Embryonic facial prominence (tissue), 1 donor: ENCODE measurements at regions not wholly inside any gene's neighbourhood (a gene's known extent, or its start where the extent isn't known, plus 50 kb on each side); places are given as distances from the start of the nearest gene placed in this dataset.

Source experiments
- DNase-seq: peaks from one replicate; pipeline ENCODE4 v3.0.0-alpha.2; 2016; ENCODE audit errors: extremely low spot score

- DNase-seq, result no peak
Measured at GRCh38 chr3:81045976-81046375, 715.5 kb downstream of the GBE1 start.

- no peak for DNase-seq
Measured at GRCh38 chr3:81045246-81045645, 716.2 kb downstream of the GBE1 start.

- DNase-seq, result no peak
Measured at GRCh38 chr3:81043660-81044199, 717.7 kb downstream of the GBE1 start.

- no peak for DNase-seq
Measured at GRCh38 chr3:81043009-81043408, 718.4 kb downstream of the GBE1 start.

- no peak for DNase-seq
Measured at GRCh38 chr3:81041331-81041730, 720.1 kb downstream of the GBE1 start.

- no peak for DNase-seq
Measured at GRCh38 chr3:81040107-81040506, 721.3 kb downstream of the GBE1 start.

- DNase-seq, result no peak
Measured at GRCh38 chr3:81033684-81034083, 727.8 kb downstream of the GBE1 start.

- no peak for DNase-seq
Measured at GRCh38 chr3:81033185-81033584, 728.3 kb downstream of the GBE1 start.

- DNase-seq, result no peak
Measured at GRCh38 chr3:81029861-81030260, 731.6 kb downstream of the GBE1 start.

- no peak for DNase-seq
Measured at GRCh38 chr3:81027344-81027743, 734.1 kb downstream of the GBE1 start.

GRCh38 chr3:81024560-81024959 lies 736.9 kb downstream of the GBE1 start:
- DNase-seq, result no peak

- no peak for DNase-seq
Measured at GRCh38 chr3:81022339-81022738, 739.1 kb downstream of the GBE1 start.

- DNase-seq, result no peak
Measured at GRCh38 chr3:81013360-81013759, 748.1 kb downstream of the GBE1 start.

- no peak for DNase-seq
Measured at GRCh38 chr3:81005992-81006391, 755.5 kb downstream of the GBE1 start.

- no peak for DNase-seq
Measured at GRCh38 chr3:81003817-81004216, 757.6 kb downstream of the GBE1 start.

GRCh38 chr3:81003008-81003645 lies 758.3 kb downstream of the GBE1 start:
- DNase-seq, result no peak

- DNase-seq, result no peak
Measured at GRCh38 chr3:80999481-80999880, 762.0 kb downstream of the GBE1 start.

GRCh38 chr3:80998022-80998421 lies 763.4 kb downstream of the GBE1 start:
- DNase-seq, result no peak

- no peak for DNase-seq
Measured at GRCh38 chr3:80997622-80998021, 763.8 kb downstream of the GBE1 start.

GRCh38 chr3:80994767-80995166 lies 766.7 kb downstream of the GBE1 start:
- no peak for DNase-seq

- DNase-seq, result no peak
Measured at GRCh38 chr3:80994085-80994665, 767.3 kb downstream of the GBE1 start.

GRCh38 chr3:80993241-80993945 lies 768.1 kb downstream of the GBE1 start:
- no peak for DNase-seq

GRCh38 chr3:80983753-80984152 lies 777.7 kb downstream of the GBE1 start:
- DNase-seq, result no peak
